ENCODE measurements at regions not wholly inside any gene's neighbourhood (a gene's known extent, or its start where the extent isn't known, plus 50 kb on each side); places are given as distances from the start of the nearest gene placed in this dataset.
"Not testable (repeated sequence)": the region's sequence is repeated elsewhere in the genome, so short reads cannot be mapped to it uniquely, and the experiment has no call there.

- CTCF ChIA-PET, result no interaction called here
Observed at GRCh38 chr2:203612246-203612645, 77.1 kb upstream of the RAPH1 start.

GRCh38 chr2:203619267-203619878 is 84.3 kb upstream of the RAPH1 start:
- Mint-ChIP-seq H3K4me1 (peaks cover 3% of the 10 kb centered on the region), H3K9me3 (ENCODE audit: low read depth) (peaks cover 5% of the 10 kb centered on the region), H3K27ac (no peak overlapping the region), H3K27me3 (peaks cover 2% of the 10 kb centered on the region), H3K36me3 (peaks cover 4% of the 10 kb centered on the region), H3K4me3 (no peak overlapping the region)
- DNase-seq, result no peak
- no peak for ATAC-seq
- CTCF ChIA-PET, result no interaction called here

More at GRCh38 chr2:203612246-203612645, 77.1 kb upstream of the RAPH1 start:
- DNase-seq, result no peak
- no peaks in the 10 kb centered on the region for H3K4me1 Mint-ChIP-seq
- H3K4me3 Mint-ChIP-seq, result no peak overlapping the region
- peaks cover 7% of the 10 kb centered on the region for H3K27me3 Mint-ChIP-seq
- no peaks in the 10 kb centered on the region for H3K9me3 Mint-ChIP-seq (ENCODE audit: low read depth)
- no peak overlapping the region for H3K27ac Mint-ChIP-seq
- no peaks in the 10 kb centered on the region for H3K36me3 Mint-ChIP-seq
- no peak for ATAC-seq

GRCh38 chr2:203621981-203622515 is 84.4 kb upstream of the CD28 start:
- Mint-ChIP-seq H3K27me3 (peaks cover 7% of the 10 kb centered on the region), H3K4me3 (no peak overlapping the region), H3K9me3 (ENCODE audit: low read depth) (peaks cover 5% of the 10 kb centered on the region), H3K27ac (no peak overlapping the region), H3K36me3 (peaks cover 4% of the 10 kb centered on the region), H3K4me1 (peaks cover 3% of the 10 kb centered on the region)
- CTCF ChIA-PET, result no interaction called here
- no peak for DNase-seq
- ATAC-seq, result no peak

GRCh38 chr2:203623096-203623495 is 83.3 kb upstream of the CD28 start:
- peaks cover 5% of the 10 kb centered on the region for H3K9me3 Mint-ChIP-seq (ENCODE audit: low read depth)
- H3K27ac Mint-ChIP-seq, result no peak overlapping the region
- no peak overlapping the region for H3K4me3 Mint-ChIP-seq
- no peak for ATAC-seq
- no peak for DNase-seq
- peaks cover 3% of the 10 kb centered on the region for H3K4me1 Mint-ChIP-seq
- peaks cover 4% of the 10 kb centered on the region for H3K36me3 Mint-ChIP-seq
- peaks cover 10% of the 10 kb centered on the region for H3K27me3 Mint-ChIP-seq
- CTCF ChIA-PET, result no interaction called here

GRCh38 chr2:203623661-203624060 is 82.8 kb upstream of the CD28 start:
- Mint-ChIP-seq H3K27me3 (peaks cover 10% of the 10 kb centered on the region), H3K4me3 (no peak overlapping the region), H3K27ac (no peak overlapping the region), H3K4me1 (peaks cover 3% of the 10 kb centered on the region), H3K9me3 (ENCODE audit: low read depth) (peaks cover 5% of the 10 kb centered on the region), H3K36me3 (peaks cover 4% of the 10 kb centered on the region)
- CTCF ChIA-PET, result no interaction called here
- no peak for DNase-seq
- no peak for ATAC-seq

GRCh38 chr2:203625701-203626100 is 80.7 kb upstream of the CD28 start:
- H3K4me1 Mint-ChIP-seq, result peaks cover 3% of the 10 kb centered on the region
- H3K27ac Mint-ChIP-seq, result no peak overlapping the region
- H3K4me3 Mint-ChIP-seq, result no peak overlapping the region
- no peak for DNase-seq
- CTCF ChIA-PET, result no interaction called here
- peaks cover 5% of the 10 kb centered on the region for H3K9me3 Mint-ChIP-seq (ENCODE audit: low read depth)
- no peak for ATAC-seq
- H3K36me3 Mint-ChIP-seq, result peaks cover 4% of the 10 kb centered on the region
- H3K27me3 Mint-ChIP-seq, result peaks cover 7% of the 10 kb centered on the region

- H3K27me3 Mint-ChIP-seq; H3K9me3 Mint-ChIP-seq (ENCODE audit: low read depth); H3K36me3 Mint-ChIP-seq; DNase-seq; H3K27ac Mint-ChIP-seq; H3K4me1 Mint-ChIP-seq; ATAC-seq; CTCF ChIA-PET; H3K4me3 Mint-ChIP-seq: not testable (repeated sequence)
Observed at GRCh38 chr2:203626247-203626646, 80.2 kb upstream of the CD28 start.

- CTCF ChIA-PET, result no interaction called here
- H3K36me3 Mint-ChIP-seq, result peaks cover 2% of the 10 kb centered on the region
- H3K4me3 Mint-ChIP-seq, result no peak overlapping the region
- DNase-seq, result no peak
- peaks cover 7% of the 10 kb centered on the region for H3K27me3 Mint-ChIP-seq
- no peak overlapping the region for H3K27ac Mint-ChIP-seq
- H3K4me1 Mint-ChIP-seq, result peaks cover 3% of the 10 kb centered on the region
- H3K9me3 Mint-ChIP-seq (ENCODE audit: low read depth), result peaks cover 2% of the 10 kb centered on the region
- ATAC-seq, result no peak
Observed at GRCh38 chr2:203626952-203627681, 79.3 kb upstream of the CD28 start.

- CTCF ChIA-PET, result no interaction called here
- Mint-ChIP-seq H3K4me3 (no peak overlapping the region), H3K4me1 (no peaks in the 10 kb centered on the region), H3K36me3 (no peaks in the 10 kb centered on the region), H3K9me3 (ENCODE audit: low read depth) (no peaks in the 10 kb centered on the region), H3K27me3 (peaks cover 7% of the 10 kb centered on the region), H3K27ac (no peak overlapping the region)
- ATAC-seq, result no peak
- no peak for DNase-seq
Observed at GRCh38 chr2:203629699-203630098, 76.7 kb upstream of the CD28 start.

GRCh38 chr2:203631068-203631757 is 75.2 kb upstream of the CD28 start:
- H3K9me3 Mint-ChIP-seq (ENCODE audit: low read depth), result no peaks in the 10 kb centered on the region

GRCh38 chr2:203636588-203637470 is 69.6 kb upstream of the CD28 start:
- CTCF ChIA-PET, result interaction anchor here (0.9 kb wide), 1 partner anchor 36 kb away, joined by 3 read pairs; no protein-coding TSS in a partner anchor
- H3K4me1 Mint-ChIP-seq, result peaks cover 19% of the 10 kb centered on the region
- H3K4me3 Mint-ChIP-seq, result no peak overlapping the region
- DNase-seq (no peak), ATAC-seq (no peak)
- no peaks in the 10 kb centered on the region for H3K27me3 Mint-ChIP-seq
- no peak overlapping the region for H3K27ac Mint-ChIP-seq
- H3K9me3 Mint-ChIP-seq (ENCODE audit: low read depth), result no peaks in the 10 kb centered on the region
- no peaks in the 10 kb centered on the region for H3K36me3 Mint-ChIP-seq

More at GRCh38 chr2:203631068-203631757, 75.2 kb upstream of the CD28 start:
- Mint-ChIP-seq H3K4me3 (no peak overlapping the region), H3K27me3 (peaks cover 7% of the 10 kb centered on the region), H3K27ac (no peak overlapping the region), H3K4me1 (no peaks in the 10 kb centered on the region), H3K36me3 (no peaks in the 10 kb centered on the region)
- CTCF ChIA-PET, result no interaction called here
- no peak for ATAC-seq
- DNase-seq, result no peak

GRCh38 chr2:203637471-203638167 is 68.8 kb upstream of the CD28 start:
- DNase-seq (peak; percentile 61), ATAC-seq (peak; percentile 68)
- no peaks in the 10 kb centered on the region for H3K27me3 Mint-ChIP-seq
- no peak overlapping the region for H3K4me3 Mint-ChIP-seq
- no peaks in the 10 kb centered on the region for H3K36me3 Mint-ChIP-seq
- CTCF ChIA-PET, result interaction anchor here (0.9 kb wide), 1 partner anchor 35 kb away, joined by 3 read pairs; no protein-coding TSS in a partner anchor
- H3K4me1 Mint-ChIP-seq, result peaks cover 19% of the 10 kb centered on the region
- H3K27ac Mint-ChIP-seq, result peak overlapping the region; percentile 65
- no peaks in the 10 kb centered on the region for H3K9me3 Mint-ChIP-seq (ENCODE audit: low read depth)
